ENCODE measurements at regions not wholly inside any gene's neighbourhood (a gene's known extent, or its start where the extent isn't known, plus 50 kb on each side); places are given as distances from the start of the nearest gene placed in this dataset.

- TF ChIP-seq CTCF (IDR thresholded peaks at IDR 0.05; ENCODE audit: insufficient read depth, low read length), result no peak
- no peak for DNase-seq (ENCODE audit: low read depth)
- H3K4me3 ChIP-seq (ENCODE audit: low read depth, low read length), result no peak overlapping the region
Observed at GRCh38 chr3:182562274-182562673, 231.0 kb upstream of the ATP11B start.

DNA sequence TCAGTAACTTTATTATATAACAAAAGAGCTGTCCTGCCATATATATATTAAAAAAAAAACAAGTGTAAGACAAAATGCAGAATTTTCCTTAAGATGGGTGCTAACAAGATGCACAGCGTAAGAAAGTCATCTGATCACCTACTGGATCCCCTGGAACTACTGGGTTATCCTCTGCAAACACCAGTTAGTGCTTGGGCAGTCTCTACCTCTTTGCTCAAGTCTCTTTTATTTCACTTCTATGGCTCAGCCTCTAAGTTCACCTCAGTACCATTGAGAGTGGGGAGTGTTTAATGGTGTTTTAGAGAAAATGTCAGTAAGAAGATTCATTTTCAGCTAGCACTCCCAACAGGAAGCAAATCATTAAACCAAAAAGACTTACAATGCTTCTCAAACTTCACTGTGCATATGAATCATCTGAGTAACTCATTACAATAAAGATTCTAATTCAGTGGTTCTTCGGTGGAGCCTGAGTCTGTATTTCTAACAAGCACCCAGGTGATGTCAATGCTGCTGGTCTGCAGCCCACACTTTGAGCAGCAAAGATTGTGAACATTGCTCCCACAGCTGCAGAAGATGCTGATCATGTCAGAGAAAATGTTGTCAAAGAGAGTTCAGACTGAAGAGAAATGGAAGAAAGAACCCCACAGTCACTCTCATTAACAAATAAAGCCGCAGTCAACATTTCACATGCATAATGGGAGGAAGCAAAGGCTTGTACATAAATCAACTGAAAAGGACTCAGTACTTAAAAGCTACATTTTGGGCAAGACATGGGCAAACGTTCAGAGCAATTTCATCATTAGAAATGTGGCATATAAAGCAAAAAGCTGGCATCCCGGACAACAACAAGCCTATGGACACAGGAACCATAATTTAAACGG, 227.1 kb upstream of the ATP11B start:
- H3K4me3 ChIP-seq (ENCODE audit: low read depth, low read length), result no peak overlapping the region
- no peak for DNase-seq (ENCODE audit: low read depth)
- TF ChIP-seq CTCF (IDR thresholded peaks at IDR 0.05; ENCODE audit: insufficient read depth, low read length), result no peak

DNA sequence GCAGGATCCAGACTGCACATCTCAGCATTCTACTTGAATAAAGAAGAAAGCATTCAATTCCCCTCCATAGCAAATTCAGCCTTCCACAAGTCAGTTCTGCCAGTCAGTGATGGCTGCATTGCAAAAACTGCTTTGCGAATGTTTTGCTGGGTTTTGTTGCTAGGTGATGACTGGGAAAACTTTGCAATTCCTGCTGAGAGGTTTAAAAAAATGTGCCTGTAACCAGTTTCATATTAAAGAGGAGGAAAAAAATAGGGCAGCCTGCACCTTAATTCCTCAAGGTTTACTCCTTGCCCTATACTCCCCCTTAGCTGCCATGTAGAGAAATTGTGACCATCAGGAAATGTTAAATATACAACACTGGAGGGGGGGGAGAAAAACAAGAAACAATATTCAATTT, 225.6 kb upstream of the ATP11B start:
- no peak for DNase-seq (ENCODE audit: low read depth)
- H3K4me3 ChIP-seq (ENCODE audit: low read depth, low read length), result no peak overlapping the region
- TF ChIP-seq CTCF (IDR thresholded peaks at IDR 0.05; ENCODE audit: insufficient read depth, low read length), result no peak

GRCh38 chr3:182568261-182568660, 225.0 kb upstream of the ATP11B start:
- no peak for TF ChIP-seq CTCF (IDR thresholded peaks at IDR 0.05; ENCODE audit: insufficient read depth, low read length)
- H3K4me3 ChIP-seq (ENCODE audit: low read depth, low read length), result no peak overlapping the region
- DNase-seq (ENCODE audit: low read depth), result no peak

DNA sequence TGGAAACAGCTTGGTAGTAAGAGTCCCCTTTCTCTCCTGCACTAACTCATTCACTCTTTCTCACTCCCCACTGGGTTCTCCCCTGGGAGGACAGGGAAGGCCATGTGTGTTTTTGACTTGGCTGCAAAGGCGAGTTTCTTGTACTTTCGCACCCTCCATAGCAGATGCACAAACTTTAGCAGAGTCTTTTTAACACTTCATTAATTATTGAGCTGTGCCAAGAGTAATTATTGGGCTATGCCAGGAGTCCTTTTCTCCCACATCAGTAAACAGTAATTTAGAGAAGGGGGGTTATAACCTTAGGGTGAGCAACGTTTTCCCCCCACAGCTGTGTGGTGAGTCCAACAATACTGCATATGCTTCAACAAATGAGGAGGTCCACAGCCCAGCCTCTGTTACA, 224.4 kb upstream of the ATP11B start:
- DNase-seq (ENCODE audit: low read depth), result no peak
- no peak overlapping the region for H3K4me3 ChIP-seq (ENCODE audit: low read depth, low read length)
- TF ChIP-seq CTCF (IDR thresholded peaks at IDR 0.05; ENCODE audit: insufficient read depth, low read length), result no peak

- H3K4me3 ChIP-seq (ENCODE audit: low read depth, low read length), result no peak overlapping the region
- DNase-seq (ENCODE audit: low read depth), result no peak
- TF ChIP-seq CTCF (IDR thresholded peaks at IDR 0.05; ENCODE audit: insufficient read depth, low read length), result no peak
Observed at GRCh38 chr3:182570946-182571594, 222.2 kb upstream of the ATP11B start.

All from fibroblast of the aortic adventitia (primary cell).